Neural cell (in vitro differentiated cells): ENCODE measurements at regions not wholly inside any gene's neighbourhood (a gene's known extent, or its start where the extent isn't known, plus 50 kb on each side); places are given as distances from the start of the nearest gene placed in this dataset.

Source experiments
- H2AFZ ChIP-seq: fragments of 200-600, 300-800 bp; sonication (generic), shearing (Covaris generic); 2 replicates; pipeline ENCODE4 v1.6.0; 2014; ENCODE audit warnings: low read depth, mild to moderate bottlenecking, antibody characterized with exemption, low read length, moderate library complexity
- H3F3A ChIP-seq: fragments of 200-600 bp; shearing (Covaris generic); 2 replicates; pipeline ENCODE4 v1.6.1; 2016; ENCODE audit warnings: mild to moderate bottlenecking, moderate library complexity, mixed read lengths, antibody characterized with exemption, low read length; ENCODE audit not compliant: insufficient read depth, poor library complexity, severe bottlenecking
- H3K27ac ChIP-seq: fragments of 200-600, 300-800 bp; sonication (generic), shearing (Covaris generic); 2 replicates; pipeline ENCODE4 v1.5.1; 2014; ENCODE audit warnings: mild to moderate bottlenecking, low read length, moderate library complexity
- H3K27me3 ChIP-seq: fragments of 300-800, 200-600 bp; sonication (generic), shearing (Covaris generic); 2 replicates; pipeline ENCODE4 v1.6.0; 2014; ENCODE audit warnings: mild to moderate bottlenecking, low read depth, low read length, moderate library complexity; ENCODE audit not compliant: insufficient read depth
- H3K36me3 ChIP-seq: fragments of 300-800, 200-600 bp; sonication (generic), shearing (Covaris generic); 2 replicates; pipeline ENCODE4 v1.5.1; 2014; ENCODE audit warnings: mild to moderate bottlenecking, antibody characterized with exemption, low read length, moderate library complexity; ENCODE audit not compliant: insufficient read depth
- H3K4me2 ChIP-seq: fragments of 300-800, 200-600 bp; sonication (generic), shearing (Covaris generic); 2 replicates; pipeline ENCODE4 v1.6.0; 2014; ENCODE audit warnings: mild to moderate bottlenecking, low read length
- H3K4me3 ChIP-seq: fragments of 300-800, 200-600 bp; sonication (generic), shearing (Covaris generic); 2 replicates; pipeline ENCODE4 v1.5.1; 2014; ENCODE audit warnings: mild to moderate bottlenecking, low read length, moderate library complexity
- H3K79me2 ChIP-seq: fragments of 200-600 bp; shearing (Covaris generic); replicated peaks from 2 replicates; pipeline ENCODE4 v1.6.0; 2014; ENCODE audit warnings: mild to moderate bottlenecking, low read length, moderate library complexity; ENCODE audit not compliant: insufficient read depth
- H3K9ac ChIP-seq: fragments of 300-800, 200-600 bp; sonication (generic), shearing (Covaris generic); 2 replicates; pipeline ENCODE4 v1.6.1; 2016; ENCODE audit warnings: mild to moderate bottlenecking, low read length, mixed read lengths
- H3K9me2 ChIP-seq: fragments of 200-600 bp; shearing (Covaris generic); 2 replicates; pipeline ENCODE4 v1.6.1; 2016; ENCODE audit warnings: mild to moderate bottlenecking, low read length, mixed read lengths; ENCODE audit not compliant: insufficient read depth
- H3K9me3 ChIP-seq: fragments of 200-600, 300-800 bp; sonication (generic), shearing (Covaris generic); 2 replicates; pipeline ENCODE4 v1.6.1; 2016; ENCODE audit warnings: mild to moderate bottlenecking, mixed run types, low read length, moderate library complexity, mixed read lengths
- H4K20me1 ChIP-seq: fragments of 200-600 bp; shearing (Covaris generic); 2 replicates; pipeline ENCODE4 v1.6.1; 2016; ENCODE audit warnings: mild to moderate bottlenecking, mixed run types; ENCODE audit not compliant: insufficient read depth
- CTCF ChIP-seq: fragments of 450-650 bp; IDR thresholded peaks from 2 replicates; pipeline ENCODE4 v1.5.1; 2014; ENCODE audit warnings: antibody characterized with exemption, mild to moderate bottlenecking, moderate library complexity; ENCODE audit not compliant: poor library complexity, severe bottlenecking
- EP300 ChIP-seq: fragments of 450-650 bp; conservative IDR thresholded peaks from 2 replicates; pipeline ENCODE4 v1.6.1; 2014; ENCODE audit warnings: antibody characterized with exemption, mild to moderate bottlenecking, moderate library complexity; ENCODE audit not compliant: poor library complexity, severe bottlenecking
- EZH2 ChIP-seq: fragments of 200-600, 300-800 bp; shearing (Covaris generic), sonication (generic); IDR thresholded peaks from 2 replicates; pipeline ENCODE4 v1.6.1; 2014; ENCODE audit warnings: antibody characterized with exemption, low read length, borderline replicate concordance, mild to moderate bottlenecking; ENCODE audit not compliant: insufficient read depth, poor library complexity, severe bottlenecking
- MXI1 ChIP-seq: fragments of 450-650 bp; conservative IDR thresholded peaks from 2 replicates; pipeline ENCODE4 v1.6.1; 2014; ENCODE audit warnings: antibody characterized with exemption, mild to moderate bottlenecking; ENCODE audit not compliant: poor library complexity, severe bottlenecking
- POLR2AphosphoS5 ChIP-seq: IDR thresholded peaks from 2 replicates; pipeline ENCODE4 v1.6.1; 2012
- RAD21 ChIP-seq: fragments of 450-650 bp; conservative IDR thresholded peaks from 2 replicates; pipeline ENCODE4 v1.6.1; 2014; ENCODE audit warnings: antibody characterized with exemption, mild to moderate bottlenecking, moderate library complexity
- REST ChIP-seq: IDR thresholded peaks from 2 replicates; pipeline ENCODE4 v1.6.1; 2012; ENCODE audit warnings: borderline replicate concordance
- SMC3 ChIP-seq: fragments of 450-650 bp; conservative IDR thresholded peaks from 2 replicates; pipeline ENCODE4 v1.6.1; 2014; ENCODE audit warnings: antibody characterized with exemption, mild to moderate bottlenecking, moderate library complexity; ENCODE audit not compliant: poor library complexity
- TAF1 ChIP-seq: IDR thresholded peaks from 2 replicates; pipeline ENCODE4 v1.6.1; 2012; ENCODE audit warnings: low read depth

- Histone ChIP-seq H2AFZ (no peak overlapping the region), H3K27me3 (no peaks in the 10 kb centered on the region), H3K9me2 (no peaks in the 10 kb centered on the region), H3F3A (no peaks in the 10 kb centered on the region), H3K4me3 (no peak overlapping the region), H3K79me2 (no peaks in the 10 kb centered on the region), H3K27ac (no peak overlapping the region), H3K9ac (no peak overlapping the region), H3K4me2 (no peak overlapping the region), H3K9me3 (no peaks in the 10 kb centered on the region), H4K20me1 (no peaks in the 10 kb centered on the region), H3K36me3 (no peaks in the 10 kb centered on the region)
- TF ChIP-seq EZH2 (no peak), TAF1 (no peak)
Observed at GRCh38 chr5:155299386-155300005, 285.9 kb downstream of the KIF4B start.

GRCh38 chr5:155303120-155303519 is 289.6 kb downstream of the KIF4B start:
- Histone ChIP-seq H3K9me2 (no peaks in the 10 kb centered on the region), H4K20me1 (no peaks in the 10 kb centered on the region), H3K4me3 (no peak overlapping the region), H3K27me3 (no peaks in the 10 kb centered on the region), H3F3A (no peaks in the 10 kb centered on the region), H3K36me3 (no peaks in the 10 kb centered on the region), H3K9me3 (no peaks in the 10 kb centered on the region), H3K79me2 (no peaks in the 10 kb centered on the region), H3K27ac (no peak overlapping the region), H2AFZ (no peak overlapping the region), H3K9ac (no peak overlapping the region), H3K4me2 (no peak overlapping the region)
- TF ChIP-seq RAD21 (no peak), EZH2 (no peak), CTCF (no peak), REST (no peak), TAF1 (no peak), SMC3 (no peak), MXI1 (no peak), POLR2AphosphoS5 (no peak)

- TF ChIP-seq CTCF (no peak), SMC3 (no peak), RAD21 (no peak), POLR2AphosphoS5 (no peak), EP300 (no peak), EZH2 (no peak)
- Histone ChIP-seq H4K20me1 (no peaks in the 10 kb centered on the region), H3K9ac (no peak overlapping the region), H2AFZ (no peak overlapping the region), H3K27me3 (no peaks in the 10 kb centered on the region), H3K9me2 (no peaks in the 10 kb centered on the region), H3F3A (no peaks in the 10 kb centered on the region), H3K4me3 (no peak overlapping the region), H3K27ac (no peak overlapping the region), H3K4me2 (no peak overlapping the region), H3K36me3 (no peaks in the 10 kb centered on the region), H3K79me2 (no peaks in the 10 kb centered on the region), H3K9me3 (no peaks in the 10 kb centered on the region)
Observed at GRCh38 chr5:155307229-155307628, 293.7 kb downstream of the KIF4B start.
